ENCODE measurements at regions not wholly inside any gene's neighbourhood (a gene's known extent, or its start where the extent isn't known, plus 50 kb on each side); places are given as distances from the start of the nearest gene placed in this dataset.

- Histone ChIP-seq H3K27me3 (ENCODE audit: control insufficient read depth in 1 of 2, insufficient read depth in 2 of 2, low read length in 2 of 2) (no peaks in the 10 kb centered on the region), H3K36me3 (ENCODE audit: control insufficient read depth in 2 of 2, insufficient read depth in 2 of 2, low read length in 1 of 2) (no peaks in the 10 kb centered on the region), H3K4me3 (ENCODE audit: low read depth in 1 of 2, low read length in 2 of 2) (no peak overlapping the region), H3K4me1 (ENCODE audit: control insufficient read depth in 2 of 2, insufficient read depth in 2 of 2, low read length in 1 of 2) (no peaks in the 10 kb centered on the region), H3K9me3 (ENCODE audit: control insufficient read depth in 2 of 2, insufficient read depth in 1 of 2, low read depth in 1 of 2, low read length in 1 of 2) (peaks cover 1% of the 10 kb centered on the region in 2 donors), H3K27ac (ENCODE audit: low read depth in 2 of 2, low read length in 1 of 2) (no peak overlapping the region)
- 58 to 65% methylated on average over 1 of the region's 1 CpG for WGBS, 2 donors
Observed at GRCh38 chr18:73696698-73697097, 450.9 kb downstream of the FBXO15 start.

GRCh38 chr18:73696171-73696570, 451.5 kb downstream of the FBXO15 start:
- WGBS, 2 donors: 72 to 74% methylated on average over 3 of the region's 3 CpGs
- Histone ChIP-seq H3K4me1 (ENCODE audit: control insufficient read depth in 2 of 2, insufficient read depth in 2 of 2, low read length in 1 of 2) (no peaks in the 10 kb centered on the region), H3K27me3 (ENCODE audit: control insufficient read depth in 1 of 2, insufficient read depth in 2 of 2, low read length in 2 of 2) (no peaks in the 10 kb centered on the region), H3K27ac (ENCODE audit: low read depth in 2 of 2, low read length in 1 of 2) (no peak overlapping the region), H3K4me3 (ENCODE audit: low read depth in 1 of 2, low read length in 2 of 2) (no peak overlapping the region), H3K36me3 (ENCODE audit: control insufficient read depth in 2 of 2, insufficient read depth in 2 of 2, low read length in 1 of 2) (no peaks in the 10 kb centered on the region), H3K9me3 (ENCODE audit: control insufficient read depth in 2 of 2, insufficient read depth in 1 of 2, low read depth in 1 of 2, low read length in 1 of 2) (peaks cover 3% of the 10 kb centered on the region in 2 donors)

- 61 to 73% methylated on average over 1 of the region's 1 CpG for WGBS, 2 donors
- no peaks in the 10 kb centered on the region for H3K4me1 ChIP-seq (ENCODE audit: control insufficient read depth in 2 of 2, insufficient read depth in 2 of 2, low read length in 1 of 2)
- H3K27ac ChIP-seq (ENCODE audit: low read depth in 2 of 2, low read length in 1 of 2): no peak overlapping the region
- H3K4me3 ChIP-seq (ENCODE audit: low read depth in 1 of 2, low read length in 2 of 2): no peak overlapping the region
- H3K27me3 ChIP-seq (ENCODE audit: control insufficient read depth in 1 of 2, insufficient read depth in 2 of 2, low read length in 2 of 2): no peaks in the 10 kb centered on the region
- peaks cover 3% of the 10 kb centered on the region in 2 donors for H3K9me3 ChIP-seq (ENCODE audit: control insufficient read depth in 2 of 2, insufficient read depth in 1 of 2, low read depth in 1 of 2, low read length in 1 of 2)
- H3K36me3 ChIP-seq (ENCODE audit: control insufficient read depth in 2 of 2, insufficient read depth in 2 of 2, low read length in 1 of 2): no peaks in the 10 kb centered on the region
Observed at GRCh38 chr18:73693091-73693490, 454.5 kb downstream of the FBXO15 start.

GRCh38 chr18:73691624-73692023, 456.0 kb downstream of the FBXO15 start:
- Histone ChIP-seq H3K36me3 (ENCODE audit: control insufficient read depth in 2 of 2, insufficient read depth in 2 of 2, low read length in 1 of 2) (no peaks in the 10 kb centered on the region), H3K9me3 (ENCODE audit: control insufficient read depth in 2 of 2, insufficient read depth in 1 of 2, low read depth in 1 of 2, low read length in 1 of 2) (peaks cover 3% of the 10 kb centered on the region in 2 donors), H3K4me3 (ENCODE audit: low read depth in 1 of 2, low read length in 2 of 2) (no peak overlapping the region), H3K4me1 (ENCODE audit: control insufficient read depth in 2 of 2, insufficient read depth in 2 of 2, low read length in 1 of 2) (no peaks in the 10 kb centered on the region), H3K27ac (ENCODE audit: low read depth in 2 of 2, low read length in 1 of 2) (no peak overlapping the region), H3K27me3 (ENCODE audit: control insufficient read depth in 1 of 2, insufficient read depth in 2 of 2, low read length in 2 of 2) (no peaks in the 10 kb centered on the region)
- WGBS, 2 donors: 87% methylated on average over 12 of the region's 12 CpGs

GRCh38 chr18:73691118-73691517, 456.5 kb downstream of the FBXO15 start:
- H3K27ac ChIP-seq (ENCODE audit: low read depth in 2 of 2, low read length in 1 of 2): no peak overlapping the region
- no peaks in the 10 kb centered on the region for H3K4me1 ChIP-seq (ENCODE audit: control insufficient read depth in 2 of 2, insufficient read depth in 2 of 2, low read length in 1 of 2)
- no peak overlapping the region for H3K4me3 ChIP-seq (ENCODE audit: low read depth in 1 of 2, low read length in 2 of 2)
- WGBS, 2 donors: 59 to 61% methylated on average over 6 of the region's 6 CpGs
- H3K9me3 ChIP-seq (ENCODE audit: control insufficient read depth in 2 of 2, insufficient read depth in 1 of 2, low read depth in 1 of 2, low read length in 1 of 2): peaks cover 3% of the 10 kb centered on the region in 2 donors
- no peaks in the 10 kb centered on the region for H3K36me3 ChIP-seq (ENCODE audit: control insufficient read depth in 2 of 2, insufficient read depth in 2 of 2, low read length in 1 of 2)
- H3K27me3 ChIP-seq (ENCODE audit: control insufficient read depth in 1 of 2, insufficient read depth in 2 of 2, low read length in 2 of 2): no peaks in the 10 kb centered on the region

GRCh38 chr18:73690222-73690621, 457.4 kb downstream of the FBXO15 start:
- Histone ChIP-seq H3K27me3 (ENCODE audit: control insufficient read depth in 1 of 2, insufficient read depth in 2 of 2, low read length in 2 of 2) (no peaks in the 10 kb centered on the region), H3K4me1 (ENCODE audit: control insufficient read depth in 2 of 2, insufficient read depth in 2 of 2, low read length in 1 of 2) (no peaks in the 10 kb centered on the region), H3K27ac (ENCODE audit: low read depth in 2 of 2, low read length in 1 of 2) (no peak overlapping the region), H3K4me3 (ENCODE audit: low read depth in 1 of 2, low read length in 2 of 2) (no peak overlapping the region), H3K36me3 (ENCODE audit: control insufficient read depth in 2 of 2, insufficient read depth in 2 of 2, low read length in 1 of 2) (no peaks in the 10 kb centered on the region), H3K9me3 (ENCODE audit: control insufficient read depth in 2 of 2, insufficient read depth in 1 of 2, low read depth in 1 of 2, low read length in 1 of 2) (peaks cover 3% of the 10 kb centered on the region in 2 donors)
- WGBS, 2 donors: 48 to 56% methylated on average over 3 of the region's 3 CpGs

- Histone ChIP-seq H3K36me3 (ENCODE audit: control insufficient read depth in 2 of 2, insufficient read depth in 2 of 2, low read length in 1 of 2) (no peaks in the 10 kb centered on the region), H3K4me3 (ENCODE audit: low read depth in 1 of 2, low read length in 2 of 2) (no peak overlapping the region), H3K27ac (ENCODE audit: low read depth in 2 of 2, low read length in 1 of 2) (no peak overlapping the region), H3K9me3 (ENCODE audit: control insufficient read depth in 2 of 2, insufficient read depth in 1 of 2, low read depth in 1 of 2, low read length in 1 of 2) (peaks cover 3% of the 10 kb centered on the region in 2 donors), H3K4me1 (ENCODE audit: control insufficient read depth in 2 of 2, insufficient read depth in 2 of 2, low read length in 1 of 2) (no peaks in the 10 kb centered on the region), H3K27me3 (ENCODE audit: control insufficient read depth in 1 of 2, insufficient read depth in 2 of 2, low read length in 2 of 2) (no peaks in the 10 kb centered on the region)
- 40 to 43% methylated on average over 9 of the region's 9 CpGs for WGBS, 2 donors
Observed at GRCh38 chr18:73688851-73689711, 458.6 kb downstream of the FBXO15 start.

- H3K27ac ChIP-seq (ENCODE audit: low read depth in 2 of 2, low read length in 1 of 2): no peak overlapping the region
- no peaks in the 10 kb centered on the region for H3K4me1 ChIP-seq (ENCODE audit: control insufficient read depth in 2 of 2, insufficient read depth in 2 of 2, low read length in 1 of 2)
- H3K27me3 ChIP-seq (ENCODE audit: control insufficient read depth in 1 of 2, insufficient read depth in 2 of 2, low read length in 2 of 2): no peaks in the 10 kb centered on the region
- no peaks in the 10 kb centered on the region for H3K36me3 ChIP-seq (ENCODE audit: control insufficient read depth in 2 of 2, insufficient read depth in 2 of 2, low read length in 1 of 2)
- H3K4me3 ChIP-seq (ENCODE audit: low read depth in 1 of 2, low read length in 2 of 2): no peak overlapping the region
- H3K9me3 ChIP-seq (ENCODE audit: control insufficient read depth in 2 of 2, insufficient read depth in 1 of 2, low read depth in 1 of 2, low read length in 1 of 2): peaks cover 3% of the 10 kb centered on the region in 2 donors
- WGBS, 2 donors: 80 to 86% methylated on average over 4 of the region's 4 CpGs
Observed at GRCh38 chr18:73688161-73688560, 459.5 kb downstream of the FBXO15 start.

GRCh38 chr18:73684647-73685046, 463.0 kb downstream of the FBXO15 start:
- H3K9me3 ChIP-seq (ENCODE audit: control insufficient read depth in 2 of 2, insufficient read depth in 1 of 2, low read depth in 1 of 2, low read length in 1 of 2): no peaks in the 10 kb centered on the region
- H3K4me1 ChIP-seq (ENCODE audit: control insufficient read depth in 2 of 2, insufficient read depth in 2 of 2, low read length in 1 of 2): no peaks in the 10 kb centered on the region
- no peaks in the 10 kb centered on the region for H3K36me3 ChIP-seq (ENCODE audit: control insufficient read depth in 2 of 2, insufficient read depth in 2 of 2, low read length in 1 of 2)
- no peaks in the 10 kb centered on the region for H3K27me3 ChIP-seq (ENCODE audit: control insufficient read depth in 1 of 2, insufficient read depth in 2 of 2, low read length in 2 of 2)
- no peak overlapping the region for H3K4me3 ChIP-seq (ENCODE audit: low read depth in 1 of 2, low read length in 2 of 2)
- H3K27ac ChIP-seq (ENCODE audit: low read depth in 2 of 2, low read length in 1 of 2): no peak overlapping the region
